LNCaP clone FGC (cell line): ENCODE measurements at regions not wholly inside any gene's neighbourhood (a gene's known extent, or its start where the extent isn't known, plus 50 kb on each side); places are given as distances from the start of the nearest gene placed in this dataset.

Experiments used
- DNase-seq: peaks from one replicate; pipeline ENCODE4 v3.0.0-alpha.2; 2011; ENCODE audit warnings: low read depth
- H3K4me3 ChIP-seq: 2 replicates; pipeline ENCODE4 v1.5.1; 2011; ENCODE audit warnings: mild to moderate bottlenecking, low read depth, low read length, control low read depth
- TF ChIP-seq, protein P1 (sequence below): IDR thresholded peaks from 2 replicates; pipeline ENCODE4 v1.5.1; 2012; ENCODE audit warnings: mild to moderate bottlenecking; ENCODE audit not compliant: control insufficient read depth, insufficient read depth; ENCODE audit errors: extremely low read depth

DNA sequence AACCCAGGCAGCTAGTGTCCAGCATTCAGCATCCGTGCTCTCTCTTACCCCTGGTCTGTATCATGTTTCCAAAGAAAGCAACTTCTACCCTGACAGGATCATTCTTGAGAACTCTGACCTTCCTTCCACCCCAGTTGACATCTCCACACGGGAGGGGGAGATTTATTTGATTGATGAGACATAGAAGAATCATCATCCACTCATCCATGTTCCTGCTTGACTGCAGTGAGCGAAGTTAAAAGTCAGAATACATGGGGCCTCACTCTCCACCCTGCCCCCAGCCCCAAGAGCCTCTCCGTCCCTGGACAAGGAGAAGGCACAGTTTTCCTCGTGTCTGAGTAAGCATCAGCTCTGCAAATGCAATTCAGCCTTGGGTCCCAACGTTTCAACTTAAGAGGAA lies 356.0 kb upstream of the TNP1 start:
- no peak for DNase-seq
- TF ChIP-seq, protein P1, sequence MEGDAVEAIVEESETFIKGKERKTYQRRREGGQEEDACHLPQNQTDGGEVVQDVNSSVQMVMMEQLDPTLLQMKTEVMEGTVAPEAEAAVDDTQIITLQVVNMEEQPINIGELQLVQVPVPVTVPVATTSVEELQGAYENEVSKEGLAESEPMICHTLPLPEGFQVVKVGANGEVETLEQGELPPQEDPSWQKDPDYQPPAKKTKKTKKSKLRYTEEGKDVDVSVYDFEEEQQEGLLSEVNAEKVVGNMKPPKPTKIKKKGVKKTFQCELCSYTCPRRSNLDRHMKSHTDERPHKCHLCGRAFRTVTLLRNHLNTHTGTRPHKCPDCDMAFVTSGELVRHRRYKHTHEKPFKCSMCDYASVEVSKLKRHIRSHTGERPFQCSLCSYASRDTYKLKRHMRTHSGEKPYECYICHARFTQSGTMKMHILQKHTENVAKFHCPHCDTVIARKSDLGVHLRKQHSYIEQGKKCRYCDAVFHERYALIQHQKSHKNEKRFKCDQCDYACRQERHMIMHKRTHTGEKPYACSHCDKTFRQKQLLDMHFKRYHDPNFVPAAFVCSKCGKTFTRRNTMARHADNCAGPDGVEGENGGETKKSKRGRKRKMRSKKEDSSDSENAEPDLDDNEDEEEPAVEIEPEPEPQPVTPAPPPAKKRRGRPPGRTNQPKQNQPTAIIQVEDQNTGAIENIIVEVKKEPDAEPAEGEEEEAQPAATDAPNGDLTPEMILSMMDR, result no peak
- no peak overlapping the region for H3K4me3 ChIP-seq

GRCh38 chr2:217208867-217209266 lies 349.0 kb upstream of the TNP1 start:
- DNase-seq, result no peak
- no peak overlapping the region for H3K4me3 ChIP-seq
- TF ChIP-seq, protein P1, result no peak

GRCh38 chr2:217207699-217208010 lies 347.8 kb upstream of the TNP1 start:
- DNase-seq, result no peak
- H3K4me3 ChIP-seq, result no peak overlapping the region
- TF ChIP-seq, protein P1, result no peak

DNA sequence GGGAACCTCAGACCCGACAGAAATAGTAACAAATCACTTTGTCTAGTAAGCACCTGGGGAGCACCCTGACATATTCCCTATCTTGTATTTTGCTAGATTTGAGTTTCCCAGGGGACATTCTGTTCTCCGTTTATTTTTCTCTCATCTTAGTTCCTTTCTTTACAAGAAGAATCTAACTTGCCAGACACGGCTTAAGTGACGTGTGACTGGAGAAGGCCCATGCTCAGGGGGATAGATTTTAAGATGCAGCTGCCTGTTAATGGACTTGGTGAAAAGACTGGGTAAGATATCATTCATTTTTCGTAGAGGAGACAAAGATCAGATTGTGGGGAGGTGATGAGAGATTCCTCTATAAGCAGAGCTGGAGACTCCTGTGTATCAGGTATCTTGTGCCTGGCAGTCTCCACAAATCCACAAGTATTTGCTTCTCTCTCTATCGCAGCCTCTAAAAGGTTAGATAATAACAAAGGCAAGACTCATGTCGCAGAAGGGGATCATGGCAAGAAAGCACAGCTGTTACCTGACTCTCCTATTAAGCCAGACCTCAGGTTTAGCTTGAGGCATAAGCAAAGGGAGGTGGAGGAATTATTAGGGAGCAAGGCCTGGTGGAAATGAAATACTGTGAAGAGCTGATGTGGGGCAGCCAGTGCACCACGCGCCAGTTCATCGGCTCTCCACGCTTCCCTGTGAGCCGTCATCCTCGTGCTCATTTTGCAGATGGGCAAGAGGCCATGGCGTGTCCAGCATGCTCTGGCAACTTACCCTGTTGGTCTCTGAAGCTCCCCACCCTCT lies 347.2 kb upstream of the TNP1 start:
- TF ChIP-seq, protein P1, result no peak

GRCh38 chr2:217206016-217206725 lies 346.3 kb upstream of the TNP1 start:
- TF ChIP-seq, protein P1, result no peak
- no peak for DNase-seq
- H3K4me3 ChIP-seq, result no peak overlapping the region

More for the DNA sequence above, 347.2 kb upstream of the TNP1 start:
- no peak for DNase-seq
- H3K4me3 ChIP-seq, result no peak overlapping the region

GRCh38 chr2:217204358-217204757 lies 344.5 kb upstream of the TNP1 start:
- H3K4me3 ChIP-seq, result no peak overlapping the region
- TF ChIP-seq, protein P1, result no peak

More at GRCh38 chr2:217204358-217204757, 344.5 kb upstream of the TNP1 start:
- no peak for DNase-seq
